WTC11 (cell line): ENCODE measurements at regions not wholly inside any gene's neighbourhood (a gene's known extent, or its start where the extent isn't known, plus 50 kb on each side); places are given as distances from the start of the nearest gene placed in this dataset.

Experiments
- ATAC-seq: fragments of 200-7000 bp; cut with Tn5 transposase; 2 replicates; pipeline ENCODE4 v1.10.0; 2021; ENCODE audit warnings: mild to moderate bottlenecking, moderate library complexity
- CTCF ChIA-PET: fragments of 300-600 bp; sonication (Branson Sonifier 250); formaldehyde crosslinking; loops from one replicate; lab custom pipeline; 2021; ENCODE audit warnings: antibody characterized with exemption; lab: Charles Lee
- POLR2A ChIA-PET: fragments of 350-600 bp; sonication (Branson Sonifier 250); formaldehyde crosslinking; loops from one replicate; lab custom pipeline; 2021; ENCODE audit warnings: antibody characterized with exemption; lab: Charles Lee
- DNase-seq: peaks from one replicate; pipeline ENCODE4 v3.0.0; 2021; ENCODE audit warnings: low spot score
- H3K27ac Mint-ChIP-seq: 2 replicates; pipeline ENCODE4 v1.8.0; 2021; ENCODE audit warnings: mixed read lengths
- H3K27me3 Mint-ChIP-seq: 2 replicates; pipeline ENCODE4 v1.8.0; 2021; ENCODE audit warnings: low read depth, mild to moderate bottlenecking, moderate library complexity, mixed read lengths
- H3K36me3 Mint-ChIP-seq: 2 replicates; pipeline ENCODE4 v1.8.0; 2021; ENCODE audit warnings: mixed read lengths
- H3K4me1 Mint-ChIP-seq: 2 replicates; pipeline ENCODE4 v1.8.0; 2022; ENCODE audit warnings: mixed read lengths
- H3K4me3 Mint-ChIP-seq: 2 replicates; pipeline ENCODE4 v1.8.0; 2021; ENCODE audit warnings: mild to moderate bottlenecking, moderate library complexity, mixed read lengths
- H3K9me3 Mint-ChIP-seq: 2 replicates; pipeline ENCODE4 v1.8.0; 2021; ENCODE audit warnings: mixed read lengths
- E2F5 ChIP-seq: sonication (generic); formaldehyde crosslinking; IDR thresholded peaks from 2 replicates; pipeline ENCODE4 v1.8.1; 2022; ENCODE audit warnings: mild to moderate bottlenecking, moderate library complexity, missing genetic modification reagents
- EMX1 ChIP-seq: fragments of 250-450 bp; sonication (Bioruptor Pico); IDR thresholded peaks from 2 replicates; pipeline ENCODE4 v1.8.0; 2021; ENCODE audit warnings: mild to moderate bottlenecking
- FOXJ3 ChIP-seq: sonication (generic); formaldehyde crosslinking; IDR thresholded peaks from 2 replicates; pipeline ENCODE4 v1.9.0; 2021; ENCODE audit warnings: missing genetic modification reagents, mild to moderate bottlenecking, borderline replicate concordance
- IRF2 ChIP-seq: sonication (generic); formaldehyde crosslinking; IDR thresholded peaks from 2 replicates; pipeline ENCODE4 v1.8.0; 2022; ENCODE audit warnings: low read depth, missing genetic modification reagents, borderline replicate concordance
- NR2C2 ChIP-seq: sonication (generic); formaldehyde crosslinking; IDR thresholded peaks from 2 replicates; pipeline ENCODE4 v1.8.0; 2022; ENCODE audit warnings: mild to moderate bottlenecking, missing genetic modification reagents
- RORB ChIP-seq: fragments of 250-450 bp; sonication (Bioruptor Pico); IDR thresholded peaks from 2 replicates; pipeline ENCODE4 v1.9.0; 2021; ENCODE audit warnings: mild to moderate bottlenecking
- TEAD1 ChIP-seq: sonication (generic); formaldehyde crosslinking; IDR thresholded peaks from 2 replicates; pipeline ENCODE4 v1.8.0; 2022; ENCODE audit warnings: mild to moderate bottlenecking, missing genetic modification reagents
- TP53 ChIP-seq: sonication (generic); formaldehyde crosslinking; IDR thresholded peaks from 2 replicates; pipeline ENCODE4 v1.8.1; 2023; ENCODE audit warnings: mild to moderate bottlenecking, missing genetic modification reagents
- ZNF396 ChIP-seq: fragments of 250-450 bp; sonication (Bioruptor Pico); IDR thresholded peaks from 2 replicates; pipeline ENCODE4 v1.8.0; 2021; ENCODE audit warnings: mild to moderate bottlenecking, moderate library complexity, borderline replicate concordance
- ZNF416 ChIP-seq: fragments of 250-450 bp; sonication (Bioruptor Pico); IDR thresholded peaks from 2 replicates; pipeline ENCODE4 v1.9.0; 2021; ENCODE audit warnings: mild to moderate bottlenecking, inconsistent platforms
- TF ChIP-seq, protein P1 (sequence below): sonication (generic); formaldehyde crosslinking; IDR thresholded peaks from 2 replicates; pipeline ENCODE4 v1.8.1; 2022; ENCODE audit warnings: low read depth, missing genetic modification reagents, borderline replicate concordance
- TF ChIP-seq, protein P2 (sequence below): sonication (generic); formaldehyde crosslinking; IDR thresholded peaks from 2 replicates; pipeline ENCODE4 v1.8.0; 2023; ENCODE audit warnings: mild to moderate bottlenecking, missing genetic modification reagents
- TF ChIP-seq, protein P3 (sequence below): sonication (generic); formaldehyde crosslinking; IDR thresholded peaks from 2 replicates; pipeline ENCODE4 v1.8.0; 2022; ENCODE audit warnings: mild to moderate bottlenecking, missing genetic modification reagents

DNA sequence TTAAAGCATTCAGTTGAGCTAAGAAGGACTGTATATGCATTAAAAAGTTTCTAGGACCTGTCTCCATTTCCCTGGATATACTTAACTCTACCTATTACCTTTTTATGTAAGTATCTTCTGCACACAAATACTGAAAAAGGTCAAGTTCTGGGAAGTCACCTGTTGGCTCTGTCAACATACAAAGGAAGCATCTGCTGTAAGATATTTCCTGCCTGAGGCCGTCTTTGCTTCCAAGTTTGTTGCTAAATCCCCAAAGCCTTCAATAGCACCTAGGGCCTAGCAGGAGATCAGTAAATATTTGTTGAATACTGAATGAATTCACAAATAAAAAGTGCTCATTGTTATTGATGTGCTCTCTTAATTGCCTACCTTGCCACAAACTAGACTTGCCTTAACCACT lies 188.4 kb downstream of the DUSP6 start:
- Mint-ChIP-seq H3K27me3 (peaks cover 25% of the 10 kb centered on the region), H3K27ac (no peak overlapping the region), H3K9me3 (no peaks in the 10 kb centered on the region), H3K4me3 (no peak overlapping the region), H3K36me3 (no peaks in the 10 kb centered on the region), H3K4me1 (peaks cover 13% of the 10 kb centered on the region)
- TF ChIP-seq, protein P1, sequence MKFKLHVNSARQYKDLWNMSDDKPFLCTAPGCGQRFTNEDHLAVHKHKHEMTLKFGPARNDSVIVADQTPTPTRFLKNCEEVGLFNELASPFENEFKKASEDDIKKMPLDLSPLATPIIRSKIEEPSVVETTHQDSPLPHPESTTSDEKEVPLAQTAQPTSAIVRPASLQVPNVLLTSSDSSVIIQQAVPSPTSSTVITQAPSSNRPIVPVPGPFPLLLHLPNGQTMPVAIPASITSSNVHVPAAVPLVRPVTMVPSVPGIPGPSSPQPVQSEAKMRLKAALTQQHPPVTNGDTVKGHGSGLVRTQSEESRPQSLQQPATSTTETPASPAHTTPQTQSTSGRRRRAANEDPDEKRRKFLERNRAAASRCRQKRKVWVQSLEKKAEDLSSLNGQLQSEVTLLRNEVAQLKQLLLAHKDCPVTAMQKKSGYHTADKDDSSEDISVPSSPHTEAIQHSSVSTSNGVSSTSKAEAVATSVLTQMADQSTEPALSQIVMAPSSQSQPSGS (CRISPR knock-in tag), result no peak
- no peak for TF ChIP-seq TEAD1
- DNase-seq (no peak), ATAC-seq (no peak; the same call in 1 of the 2 replicates)
- ChIA-PET POLR2A (no interaction called here), CTCF (no interaction called here)

GRCh38 chr12:89162589-89163261 lies 189.6 kb downstream of the DUSP6 start:
- Mint-ChIP-seq H3K27me3 (peaks cover 15% of the 10 kb centered on the region), H3K9me3 (no peaks in the 10 kb centered on the region), H3K4me1 (peaks cover 14% of the 10 kb centered on the region), H3K27ac (no peak overlapping the region), H3K36me3 (no peaks in the 10 kb centered on the region), H3K4me3 (no peak overlapping the region)
- TF ChIP-seq, protein P2, sequence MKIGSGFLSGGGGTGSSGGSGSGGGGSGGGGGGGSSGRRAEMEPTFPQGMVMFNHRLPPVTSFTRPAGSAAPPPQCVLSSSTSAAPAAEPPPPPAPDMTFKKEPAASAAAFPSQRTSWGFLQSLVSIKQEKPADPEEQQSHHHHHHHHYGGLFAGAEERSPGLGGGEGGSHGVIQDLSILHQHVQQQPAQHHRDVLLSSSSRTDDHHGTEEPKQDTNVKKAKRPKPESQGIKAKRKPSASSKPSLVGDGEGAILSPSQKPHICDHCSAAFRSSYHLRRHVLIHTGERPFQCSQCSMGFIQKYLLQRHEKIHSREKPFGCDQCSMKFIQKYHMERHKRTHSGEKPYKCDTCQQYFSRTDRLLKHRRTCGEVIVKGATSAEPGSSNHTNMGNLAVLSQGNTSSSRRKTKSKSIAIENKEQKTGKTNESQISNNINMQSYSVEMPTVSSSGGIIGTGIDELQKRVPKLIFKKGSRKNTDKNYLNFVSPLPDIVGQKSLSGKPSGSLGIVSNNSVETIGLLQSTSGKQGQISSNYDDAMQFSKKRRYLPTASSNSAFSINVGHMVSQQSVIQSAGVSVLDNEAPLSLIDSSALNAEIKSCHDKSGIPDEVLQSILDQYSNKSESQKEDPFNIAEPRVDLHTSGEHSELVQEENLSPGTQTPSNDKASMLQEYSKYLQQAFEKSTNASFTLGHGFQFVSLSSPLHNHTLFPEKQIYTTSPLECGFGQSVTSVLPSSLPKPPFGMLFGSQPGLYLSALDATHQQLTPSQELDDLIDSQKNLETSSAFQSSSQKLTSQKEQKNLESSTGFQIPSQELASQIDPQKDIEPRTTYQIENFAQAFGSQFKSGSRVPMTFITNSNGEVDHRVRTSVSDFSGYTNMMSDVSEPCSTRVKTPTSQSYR, result no peak
- CTCF ChIA-PET, result no interaction called here
- DNase-seq (no peak), ATAC-seq (no peak)
- POLR2A ChIA-PET, result no interaction called here

- TF ChIP-seq EMX1, result no peak
- TF ChIP-seq ZNF416, result no peak
- ChIA-PET POLR2A (no interaction called here), CTCF (no interaction called here)
- no peak for ATAC-seq
- Mint-ChIP-seq H3K9me3 (no peaks in the 10 kb centered on the region), H3K36me3 (no peaks in the 10 kb centered on the region), H3K4me3 (no peak overlapping the region), H3K4me1 (peaks cover 26% of the 10 kb centered on the region), H3K27me3 (peaks cover 12% of the 10 kb centered on the region), H3K27ac (no peak overlapping the region)
- DNase-seq, result no peak
Measured at GRCh38 chr12:89161557-89161956, 190.7 kb downstream of the DUSP6 start.

GRCh38 chr12:89160716-89161123 lies 191.6 kb downstream of the DUSP6 start:
- ChIA-PET POLR2A (no interaction called here), CTCF (no interaction called here)
- Mint-ChIP-seq H3K4me3 (no peak overlapping the region), H3K27ac (no peak overlapping the region), H3K9me3 (no peaks in the 10 kb centered on the region), H3K4me1 (peaks cover 27% of the 10 kb centered on the region), H3K36me3 (no peaks in the 10 kb centered on the region), H3K27me3 (peaks cover 9% of the 10 kb centered on the region)
- peak; percentile 30; the same call in 1 of the 2 replicates for ATAC-seq
- no peak for TF ChIP-seq RORB (CRISPR knock-in tag)
- TF ChIP-seq FOXJ3, result no peak
- TF ChIP-seq NR2C2 (CRISPR knock-in tag), result no peak
- TF ChIP-seq, protein P3, sequence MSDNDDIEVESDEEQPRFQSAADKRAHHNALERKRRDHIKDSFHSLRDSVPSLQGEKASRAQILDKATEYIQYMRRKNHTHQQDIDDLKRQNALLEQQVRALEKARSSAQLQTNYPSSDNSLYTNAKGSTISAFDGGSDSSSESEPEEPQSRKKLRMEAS, result no peak
- TF ChIP-seq E2F5 (CRISPR knock-in tag), result no peak
- TF ChIP-seq ZNF396 (CRISPR knock-in tag), result no peak
- no peak for TF ChIP-seq TP53 (CRISPR knock-in tag)
- no peak for TF ChIP-seq IRF2 (CRISPR knock-in tag)
- DNase-seq, result no peak
